ENCODE measurements at regions not wholly inside any gene's neighbourhood (a gene's known extent, or its start where the extent isn't known, plus 50 kb on each side); places are given as distances from the start of the nearest gene placed in this dataset.

DNA sequence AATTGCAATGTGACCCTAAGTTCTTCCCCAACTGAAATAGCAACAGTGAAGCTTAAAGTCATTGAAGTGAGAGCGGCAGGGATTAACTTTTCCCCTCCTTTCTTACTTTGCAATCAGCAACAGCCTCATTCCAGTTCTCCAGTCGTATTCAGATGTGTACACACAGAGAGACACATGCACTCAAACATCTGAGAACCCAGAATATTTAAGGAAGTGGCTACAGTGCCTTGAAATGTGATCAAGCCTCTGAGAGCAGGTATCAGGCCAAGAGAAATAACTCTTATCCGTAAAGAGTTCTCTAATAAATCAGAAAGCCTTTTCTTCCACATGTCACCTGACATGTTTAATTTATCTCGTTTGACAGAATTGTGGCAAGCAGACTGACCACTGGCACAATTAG is 388.9 kb upstream of the NPVF start:
- H3K4me1 Mint-ChIP-seq (ENCODE audit: unreplicated experiment): peaks cover 62% of the 10 kb centered on the region
- TF ChIP-seq, protein P1, sequence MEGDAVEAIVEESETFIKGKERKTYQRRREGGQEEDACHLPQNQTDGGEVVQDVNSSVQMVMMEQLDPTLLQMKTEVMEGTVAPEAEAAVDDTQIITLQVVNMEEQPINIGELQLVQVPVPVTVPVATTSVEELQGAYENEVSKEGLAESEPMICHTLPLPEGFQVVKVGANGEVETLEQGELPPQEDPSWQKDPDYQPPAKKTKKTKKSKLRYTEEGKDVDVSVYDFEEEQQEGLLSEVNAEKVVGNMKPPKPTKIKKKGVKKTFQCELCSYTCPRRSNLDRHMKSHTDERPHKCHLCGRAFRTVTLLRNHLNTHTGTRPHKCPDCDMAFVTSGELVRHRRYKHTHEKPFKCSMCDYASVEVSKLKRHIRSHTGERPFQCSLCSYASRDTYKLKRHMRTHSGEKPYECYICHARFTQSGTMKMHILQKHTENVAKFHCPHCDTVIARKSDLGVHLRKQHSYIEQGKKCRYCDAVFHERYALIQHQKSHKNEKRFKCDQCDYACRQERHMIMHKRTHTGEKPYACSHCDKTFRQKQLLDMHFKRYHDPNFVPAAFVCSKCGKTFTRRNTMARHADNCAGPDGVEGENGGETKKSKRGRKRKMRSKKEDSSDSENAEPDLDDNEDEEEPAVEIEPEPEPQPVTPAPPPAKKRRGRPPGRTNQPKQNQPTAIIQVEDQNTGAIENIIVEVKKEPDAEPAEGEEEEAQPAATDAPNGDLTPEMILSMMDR (IDR thresholded peaks at IDR 0.05): no peak
- H3K27me3 Mint-ChIP-seq (ENCODE audit: unreplicated experiment): no peaks in the 10 kb centered on the region
- no peaks in the 10 kb centered on the region for H3K9me3 Mint-ChIP-seq (ENCODE audit: unreplicated experiment)
- no peak overlapping the region for H3K4me3 Mint-ChIP-seq (ENCODE audit: unreplicated experiment)
- no peak for DNase-seq (ENCODE audit: extremely low spot score, unreplicated experiment)
- peaks cover 3% of the 10 kb centered on the region for H3K36me3 Mint-ChIP-seq (ENCODE audit: unreplicated experiment)
- peak overlapping the region; percentile 52 for H3K27ac Mint-ChIP-seq (ENCODE audit: unreplicated experiment)

DNA sequence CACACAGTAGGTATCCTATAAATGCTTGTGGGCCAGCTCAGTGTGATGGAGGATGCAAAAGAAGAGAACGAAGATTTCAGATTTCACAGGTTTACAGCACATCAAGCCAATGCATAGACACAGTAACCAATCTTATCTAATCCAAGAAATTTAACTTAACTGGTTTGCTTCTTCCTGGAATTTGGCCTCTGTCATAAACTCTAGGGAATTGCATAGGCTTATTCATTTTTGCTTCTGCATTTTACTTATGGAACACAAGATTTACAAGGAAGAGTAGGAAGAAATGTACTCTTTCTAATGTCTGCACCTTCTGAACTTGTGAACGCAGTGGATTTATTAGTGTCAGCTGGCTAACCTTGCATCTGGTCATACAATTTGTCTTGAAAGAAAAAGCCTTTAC is 389.4 kb upstream of the NPVF start:
- H3K9me3 Mint-ChIP-seq (ENCODE audit: unreplicated experiment): no peaks in the 10 kb centered on the region
- no peaks in the 10 kb centered on the region for H3K27me3 Mint-ChIP-seq (ENCODE audit: unreplicated experiment)
- TF ChIP-seq, protein P1 (IDR thresholded peaks at IDR 0.05): no peak
- H3K4me1 Mint-ChIP-seq (ENCODE audit: unreplicated experiment): peaks cover 66% of the 10 kb centered on the region
- no peak overlapping the region for H3K4me3 Mint-ChIP-seq (ENCODE audit: unreplicated experiment)
- H3K27ac Mint-ChIP-seq (ENCODE audit: unreplicated experiment): peak overlapping the region; percentile 10
- H3K36me3 Mint-ChIP-seq (ENCODE audit: unreplicated experiment): peaks cover 3% of the 10 kb centered on the region
- DNase-seq (ENCODE audit: extremely low spot score, unreplicated experiment): no peak

DNA sequence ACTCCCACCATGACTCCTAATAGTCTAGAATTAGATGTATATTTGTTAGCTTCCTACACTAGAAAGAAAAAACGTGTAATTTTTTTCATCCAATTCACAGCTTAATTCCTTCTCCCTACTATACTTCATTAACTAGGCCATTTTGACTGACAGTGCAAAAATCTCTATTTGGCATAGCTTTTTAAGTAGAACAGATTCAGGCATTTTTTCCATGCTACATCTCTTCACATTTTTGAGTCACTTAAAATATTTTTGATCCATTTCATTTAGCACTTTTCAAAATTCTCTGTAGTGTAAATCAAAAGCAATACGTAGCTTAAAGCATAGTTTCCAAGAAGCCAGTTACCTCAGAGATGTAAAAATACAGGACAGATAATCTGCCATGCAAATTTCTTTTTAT is 391.1 kb upstream of the NPVF start:
- no peaks in the 10 kb centered on the region for H3K27me3 Mint-ChIP-seq (ENCODE audit: unreplicated experiment)
- no peaks in the 10 kb centered on the region for H3K9me3 Mint-ChIP-seq (ENCODE audit: unreplicated experiment)
- no peak overlapping the region for H3K4me3 Mint-ChIP-seq (ENCODE audit: unreplicated experiment)
- TF ChIP-seq, protein P1 (IDR thresholded peaks at IDR 0.05): no peak
- H3K4me1 Mint-ChIP-seq (ENCODE audit: unreplicated experiment): peaks cover 69% of the 10 kb centered on the region
- H3K36me3 Mint-ChIP-seq (ENCODE audit: unreplicated experiment): peaks cover 3% of the 10 kb centered on the region
- H3K27ac Mint-ChIP-seq (ENCODE audit: unreplicated experiment): peak overlapping the region; percentile 50
- DNase-seq (ENCODE audit: extremely low spot score, unreplicated experiment): no peak

DNA sequence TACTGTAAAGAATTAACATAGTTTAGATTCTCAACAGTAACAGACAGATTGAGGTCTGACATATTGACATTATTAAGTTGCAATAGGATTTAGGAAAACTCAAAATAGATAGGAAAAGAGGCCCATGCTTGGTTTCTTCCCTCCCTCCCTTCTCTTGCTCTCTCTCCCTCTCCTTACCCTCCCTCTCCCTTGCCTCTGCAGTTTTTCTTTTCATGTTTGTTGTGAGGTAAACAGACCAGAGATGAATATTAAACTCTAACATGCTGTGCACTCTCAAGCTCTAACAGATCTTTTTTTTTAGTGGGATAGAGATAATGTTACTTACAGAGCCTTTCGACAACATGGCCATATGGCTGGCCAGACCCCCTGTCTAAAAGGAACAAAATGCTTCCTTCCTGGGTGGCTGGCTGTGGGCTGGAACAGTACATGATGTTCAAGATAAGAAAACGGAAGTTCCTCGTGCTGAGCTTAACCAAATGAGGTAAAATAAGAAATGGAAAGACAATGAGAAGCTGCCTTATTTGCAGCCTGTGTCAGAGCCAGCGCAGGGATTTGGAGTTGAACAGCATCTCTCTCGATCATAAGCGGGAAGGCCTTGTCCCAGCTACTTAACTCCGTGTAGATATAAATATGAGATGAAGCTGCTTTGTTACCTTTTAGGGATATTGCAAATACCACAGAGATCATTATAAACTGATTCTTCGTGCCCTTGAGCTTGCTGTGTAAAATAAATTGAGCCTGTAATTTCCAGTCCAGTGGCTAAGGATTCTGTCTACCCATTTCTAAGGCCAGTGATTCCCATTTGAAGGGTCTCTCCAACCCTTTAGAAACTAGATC is 391.9 kb upstream of the NPVF start:
- TF ChIP-seq, protein P1 (IDR thresholded peaks at IDR 0.05): no peak
- H3K9me3 Mint-ChIP-seq (ENCODE audit: unreplicated experiment): no peaks in the 10 kb centered on the region
- no peaks in the 10 kb centered on the region for H3K27me3 Mint-ChIP-seq (ENCODE audit: unreplicated experiment)
- H3K4me1 Mint-ChIP-seq (ENCODE audit: unreplicated experiment): peaks cover 66% of the 10 kb centered on the region
- peaks cover 3% of the 10 kb centered on the region for H3K36me3 Mint-ChIP-seq (ENCODE audit: unreplicated experiment)
- no peak for DNase-seq (ENCODE audit: extremely low spot score, unreplicated experiment)
- H3K4me3 Mint-ChIP-seq (ENCODE audit: unreplicated experiment): no peak overlapping the region
- peak overlapping the region; percentile 65 for H3K27ac Mint-ChIP-seq (ENCODE audit: unreplicated experiment)

- Mint-ChIP-seq H3K4me1 (ENCODE audit: unreplicated experiment) (peaks cover 58% of the 10 kb centered on the region), H3K4me3 (ENCODE audit: unreplicated experiment) (no peak overlapping the region), H3K27me3 (ENCODE audit: unreplicated experiment) (no peaks in the 10 kb centered on the region), H3K27ac (ENCODE audit: unreplicated experiment) (peak overlapping the region; percentile 82), H3K9me3 (ENCODE audit: unreplicated experiment) (no peaks in the 10 kb centered on the region), H3K36me3 (ENCODE audit: unreplicated experiment) (peaks cover 4% of the 10 kb centered on the region)
- DNase-seq (ENCODE audit: extremely low spot score, unreplicated experiment): no peak
- TF ChIP-seq, protein P1 (IDR thresholded peaks at IDR 0.05): no peak
These were observed 393.7 kb upstream of the NPVF start for GRCh38 chr7:25621993-25622392.
